Neuronal stem cell (in vitro differentiated cells): ENCODE measurements at regions not wholly inside any gene's neighbourhood (a gene's known extent, or its start where the extent isn't known, plus 50 kb on each side); places are given as distances from the start of the nearest gene placed in this dataset.

Source experiments
- DNase-seq: peaks from one replicate; pipeline ENCODE4 v3.0.0-alpha.2; 2013; ENCODE audit warnings: low spot score
- H2AFZ ChIP-seq: one replicate; pipeline ENCODE4 v1.6.1; 2013; ENCODE audit warnings: mild to moderate bottlenecking, low read length, inconsistent platforms
- H2AK5ac ChIP-seq: 2 replicates; pipeline ENCODE4 v1.6.1; 2013; ENCODE audit warnings: low read depth, mild to moderate bottlenecking, inconsistent platforms, low read length, moderate library complexity, mixed read lengths
- H2BK120ac ChIP-seq: 2 replicates; pipeline ENCODE4 v1.6.1; 2013; ENCODE audit warnings: low read depth, mild to moderate bottlenecking, inconsistent platforms, low read length, moderate library complexity, mixed read lengths
- H2BK12ac ChIP-seq: one replicate; pipeline ENCODE4 v1.6.1; 2013; ENCODE audit warnings: low read length, inconsistent platforms
- H2BK15ac ChIP-seq: 2 replicates; pipeline ENCODE4 v1.6.1; 2013; ENCODE audit warnings: mild to moderate bottlenecking, low read length, inconsistent platforms, mixed read lengths
- H2BK5ac ChIP-seq: one replicate; pipeline ENCODE4 v1.6.1; 2013; ENCODE audit warnings: inconsistent platforms, mild to moderate bottlenecking, low read length, moderate library complexity
- H3K14ac ChIP-seq: one replicate; pipeline ENCODE4 v1.6.1; 2013; ENCODE audit warnings: low read length, inconsistent platforms
- H3K18ac ChIP-seq: 2 replicates; pipeline ENCODE4 v1.6.1; 2013; ENCODE audit warnings: low read length, inconsistent platforms
- H3K23ac ChIP-seq: 2 replicates; pipeline ENCODE4 v1.6.1; 2013; ENCODE audit warnings: low read depth, mild to moderate bottlenecking, mixed read lengths, low read length, inconsistent platforms; ENCODE audit not compliant: poor library complexity
- H3K27ac ChIP-seq: replicated peaks from 3 replicates; pipeline ENCODE4 v1.5.1; 2013; ENCODE audit warnings: low read length, inconsistent platforms
- H3K27me3 ChIP-seq, 3 experiments: 2 replicates each; pipeline ENCODE4 v1.6.1; 2013; ENCODE audit warnings: low read length in 3 of 3, mild to moderate bottlenecking in 2 of 3, inconsistent platforms in 1 of 3, low read depth in 1 of 3, mixed read lengths in 1 of 3, moderate library complexity in 1 of 3; ENCODE audit not compliant: control insufficient read depth in 3 of 3, insufficient read depth in 3 of 3
- H3K36me3 ChIP-seq, 2 donors: replicated peaks in 1 of 2; 2 replicates each; pipeline ENCODE4 v1.6.1; 2013; ENCODE audit warnings: low read length in 2 of 2; ENCODE audit not compliant: control insufficient read depth in 2 of 2, insufficient read depth in 2 of 2
- H3K4ac ChIP-seq: 2 replicates; pipeline ENCODE4 v1.6.1; 2013; ENCODE audit warnings: inconsistent platforms, mild to moderate bottlenecking, low read length, moderate library complexity
- H3K4me1 ChIP-seq, 2 donors: 1 replicate in 1 of 2; 2 replicates in 1 of 2; pipeline ENCODE4 v1.6.1; 2013; ENCODE audit warnings: low read length in 2 of 2, low read depth in 1 of 2; ENCODE audit not compliant: control insufficient read depth in 2 of 2, insufficient read depth in 1 of 2
- H3K4me2 ChIP-seq: one replicate; pipeline ENCODE4 v1.6.1; 2013; ENCODE audit warnings: mild to moderate bottlenecking, low read length, inconsistent platforms; ENCODE audit not compliant: insufficient read depth, poor library complexity, severe bottlenecking
- H3K4me3 ChIP-seq, 2 donors: 2 replicates each; pipeline ENCODE4 v1.5.1; 2013; ENCODE audit warnings: low read length in 2 of 2, mild to moderate bottlenecking in 2 of 2, inconsistent platforms in 1 of 2, moderate library complexity in 1 of 2
- H3K79me1 ChIP-seq: one replicate; pipeline ENCODE4 v1.6.1; 2013; ENCODE audit warnings: low read depth, mild to moderate bottlenecking, inconsistent platforms, low read length, moderate library complexity
- H3K9ac ChIP-seq: one replicate; pipeline ENCODE4 v1.6.1; 2013; ENCODE audit warnings: mild to moderate bottlenecking, low read depth, low read length, inconsistent platforms; ENCODE audit not compliant: poor library complexity
- H3K9me3 ChIP-seq, 2 donors: replicated peaks in 1 of 2; 2 replicates each; pipeline versions ENCODE3 to v1.6.1; 2013; ENCODE audit warnings: low read length in 2 of 2, mild to moderate bottlenecking in 2 of 2, inconsistent platforms in 1 of 2, low read depth in 1 of 2, mixed read lengths in 1 of 2, moderate library complexity in 1 of 2; ENCODE audit not compliant: control insufficient read depth in 2 of 2, insufficient read depth in 1 of 2
- H4K8ac ChIP-seq: one replicate; pipeline ENCODE4 v1.6.1; 2013; ENCODE audit warnings: low read depth, mild to moderate bottlenecking, inconsistent platforms, low read length, moderate library complexity
- H4K91ac ChIP-seq: one replicate; pipeline ENCODE4 v1.6.1; 2013; ENCODE audit warnings: low read length, low read depth, mild to moderate bottlenecking, inconsistent platforms; ENCODE audit not compliant: poor library complexity
- WGBS, 2 donors: extraction: QIAGEN DNeasy Blood & Tissue Kit; methylation state at CpG; one replicate each; pipeline ENCODE4 v1.1.7; 2013; ENCODE audit warnings: missing lambda C conversion rate in 2 of 2, mixed read lengths in 1 of 2; ENCODE audit not compliant: insufficient read length in 2 of 2, insufficient replicate concordance in 1 of 2; ENCODE audit errors: extremely low coverage in 2 of 2; 5-methylcytosine and 5-hydroxymethylcytosine counted together

GRCh38 chr16:54808890-54809289 lies 121.8 kb upstream of the IRX5 start:
- no peak overlapping the region for H3K4ac ChIP-seq
- H3K27ac ChIP-seq: no peak overlapping the region
- H3K36me3 ChIP-seq: no peaks in the 10 kb centered on the region
- no peak overlapping the region for H2AK5ac ChIP-seq
- H3K27me3 ChIP-seq: peaks cover 0 to 22% (median 0%) of the 10 kb centered on the region in 3 experiments
- H2BK120ac ChIP-seq: no peak overlapping the region
- no peak overlapping the region for H2AFZ ChIP-seq
- no peak overlapping the region for H3K4me3 ChIP-seq
- H3K18ac ChIP-seq: no peak overlapping the region
- no peak overlapping the region for H3K4me2 ChIP-seq
- no peak overlapping the region for H2BK12ac ChIP-seq
- H2BK5ac ChIP-seq: no peak overlapping the region
- no peaks in the 10 kb centered on the region for H3K79me1 ChIP-seq
- DNase-seq: no peak
- no peak overlapping the region for H3K23ac ChIP-seq
- no peaks in the 10 kb centered on the region for H3K4me1 ChIP-seq
- H3K14ac ChIP-seq: no peak overlapping the region
- H4K8ac ChIP-seq: no peak overlapping the region
- H3K9ac ChIP-seq: no peak overlapping the region
- H2BK15ac ChIP-seq: no peak overlapping the region
- H4K91ac ChIP-seq: no peak overlapping the region
- no peaks in the 10 kb centered on the region for H3K9me3 ChIP-seq

- Histone ChIP-seq H2BK120ac (no peak overlapping the region), H3K9ac (no peak overlapping the region), H2AK5ac (no peak overlapping the region), H3K27ac (no peak overlapping the region), H3K4me2 (no peak overlapping the region), H4K91ac (no peak overlapping the region), H3K23ac (no peak overlapping the region), H3K79me1 (no peaks in the 10 kb centered on the region), H2BK12ac (no peak overlapping the region), H4K8ac (no peak overlapping the region), H3K27me3 (peaks cover 0 to 22% (median 0%) of the 10 kb centered on the region in 3 experiments), H3K4me3 (no peak overlapping the region), H3K14ac (no peak overlapping the region), H3K4ac (no peak overlapping the region), H2BK15ac (no peak overlapping the region), H3K9me3 (no peaks in the 10 kb centered on the region), H2BK5ac (no peak overlapping the region), H3K18ac (no peak overlapping the region), H3K36me3 (no peaks in the 10 kb centered on the region), H3K4me1 (no peaks in the 10 kb centered on the region), H2AFZ (no peak overlapping the region)
- DNase-seq: no peak
- no CpG with 5 or more reads among the region's 4 CpGs for WGBS, 2 donors
Observed at GRCh38 chr16:54806881-54807360, 123.7 kb upstream of the IRX5 start.

GRCh38 chr16:54806378-54806777 lies 124.3 kb upstream of the IRX5 start:
- no peak overlapping the region for H2BK15ac ChIP-seq
- H3K18ac ChIP-seq: no peak overlapping the region
- WGBS, 2 donors: no CpG with 5 or more reads among the region's 6 CpGs
- no peaks in the 10 kb centered on the region for H3K36me3 ChIP-seq
- H3K4ac ChIP-seq: no peak overlapping the region
- H3K23ac ChIP-seq: no peak overlapping the region
- no peak overlapping the region for H2AK5ac ChIP-seq
- H2BK12ac ChIP-seq: no peak overlapping the region
- no peak overlapping the region for H2BK120ac ChIP-seq
- no peak overlapping the region for H2BK5ac ChIP-seq
- DNase-seq: no peak
- peaks cover 0 to 22% (median 0%) of the 10 kb centered on the region in 3 experiments for H3K27me3 ChIP-seq
- H3K14ac ChIP-seq: no peak overlapping the region
- no peaks in the 10 kb centered on the region for H3K4me1 ChIP-seq
- H2AFZ ChIP-seq: no peak overlapping the region
- H4K8ac ChIP-seq: no peak overlapping the region
- no peak overlapping the region for H3K27ac ChIP-seq
- no peak overlapping the region for H3K4me2 ChIP-seq
- no peaks in the 10 kb centered on the region for H3K9me3 ChIP-seq
- no peaks in the 10 kb centered on the region for H3K79me1 ChIP-seq
- H4K91ac ChIP-seq: no peak overlapping the region
- no peak overlapping the region for H3K9ac ChIP-seq
- H3K4me3 ChIP-seq: no peak overlapping the region

GRCh38 chr16:54805648-54806047 lies 125.0 kb upstream of the IRX5 start:
- Histone ChIP-seq H3K23ac (no peak overlapping the region), H3K9ac (no peak overlapping the region), H3K4ac (no peak overlapping the region), H3K9me3 (no peaks in the 10 kb centered on the region), H4K8ac (no peak overlapping the region), H3K27me3 (peaks cover 0 to 22% (median 0%) of the 10 kb centered on the region in 3 experiments), H2BK12ac (no peak overlapping the region), H4K91ac (no peak overlapping the region), H2AK5ac (no peak overlapping the region), H2AFZ (no peak overlapping the region), H3K79me1 (no peaks in the 10 kb centered on the region), H3K18ac (no peak overlapping the region), H3K36me3 (no peaks in the 10 kb centered on the region), H3K14ac (no peak overlapping the region), H3K4me3 (no peak overlapping the region), H3K4me2 (no peak overlapping the region), H2BK120ac (no peak overlapping the region), H2BK5ac (no peak overlapping the region), H3K4me1 (no peaks in the 10 kb centered on the region), H2BK15ac (no peak overlapping the region), H3K27ac (no peak overlapping the region)
- DNase-seq: no peak
- WGBS, 2 donors: no CpG with 5 or more reads among the region's 4 CpGs
